ENCODE measurements at regions not wholly inside any gene's neighbourhood (a gene's known extent, or its start where the extent isn't known, plus 50 kb on each side); places are given as distances from the start of the nearest gene placed in this dataset.
"Not testable (repeated sequence)": the region's sequence is repeated elsewhere in the genome, so short reads cannot be mapped to it uniquely, and the experiment has no call there.

DNA sequence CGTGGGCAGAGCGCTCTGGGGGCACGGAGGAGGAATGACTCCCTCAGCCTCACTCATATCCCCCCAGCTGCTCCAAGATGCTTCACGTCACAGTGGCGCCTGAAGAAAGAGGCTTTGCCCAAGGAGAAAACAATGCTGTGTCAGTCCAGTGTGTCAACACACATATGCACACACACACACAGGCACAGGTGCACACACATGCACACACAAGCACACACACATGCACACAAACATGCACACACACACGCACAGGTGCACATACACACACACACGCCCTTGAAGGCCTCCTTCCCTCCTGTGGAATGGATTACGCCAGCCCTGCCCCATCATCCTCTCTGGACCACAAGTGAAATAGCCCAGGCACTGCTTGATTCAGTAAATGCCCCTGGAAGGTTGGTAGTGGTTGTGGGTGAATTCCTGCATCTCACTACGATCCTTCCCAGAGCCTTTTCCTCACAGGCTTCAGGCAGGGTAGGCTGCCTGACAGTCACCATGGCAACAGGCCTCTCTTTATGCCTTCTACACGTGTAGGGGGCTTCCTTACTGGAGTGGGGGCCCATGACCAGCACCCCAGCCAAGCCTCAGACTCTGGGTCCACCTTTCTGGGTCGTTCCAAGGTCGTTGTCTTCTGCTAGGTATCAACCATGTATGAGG, 371.5 kb upstream of the PODXL start:
- TF ChIP-seq, protein P1, sequence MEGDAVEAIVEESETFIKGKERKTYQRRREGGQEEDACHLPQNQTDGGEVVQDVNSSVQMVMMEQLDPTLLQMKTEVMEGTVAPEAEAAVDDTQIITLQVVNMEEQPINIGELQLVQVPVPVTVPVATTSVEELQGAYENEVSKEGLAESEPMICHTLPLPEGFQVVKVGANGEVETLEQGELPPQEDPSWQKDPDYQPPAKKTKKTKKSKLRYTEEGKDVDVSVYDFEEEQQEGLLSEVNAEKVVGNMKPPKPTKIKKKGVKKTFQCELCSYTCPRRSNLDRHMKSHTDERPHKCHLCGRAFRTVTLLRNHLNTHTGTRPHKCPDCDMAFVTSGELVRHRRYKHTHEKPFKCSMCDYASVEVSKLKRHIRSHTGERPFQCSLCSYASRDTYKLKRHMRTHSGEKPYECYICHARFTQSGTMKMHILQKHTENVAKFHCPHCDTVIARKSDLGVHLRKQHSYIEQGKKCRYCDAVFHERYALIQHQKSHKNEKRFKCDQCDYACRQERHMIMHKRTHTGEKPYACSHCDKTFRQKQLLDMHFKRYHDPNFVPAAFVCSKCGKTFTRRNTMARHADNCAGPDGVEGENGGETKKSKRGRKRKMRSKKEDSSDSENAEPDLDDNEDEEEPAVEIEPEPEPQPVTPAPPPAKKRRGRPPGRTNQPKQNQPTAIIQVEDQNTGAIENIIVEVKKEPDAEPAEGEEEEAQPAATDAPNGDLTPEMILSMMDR (IDR thresholded peaks at IDR 0.05; ENCODE audit: insufficient read depth, low read length, missing control alignments) = no peak
- no peak overlapping the region for H3K4me3 ChIP-seq (ENCODE audit: low read depth, low read length)
- DNase-seq (ENCODE audit: low read depth, low spot score) = no peak
- CTCF ChIA-PET = interaction anchor here (1.0 to 1.5 kb wide), 2 partner anchors 18 to 68 kb away, joined by 4 to 8 read pairs; no protein-coding TSS in a partner anchor
- POLR2A ChIA-PET = no interaction called here

DNA sequence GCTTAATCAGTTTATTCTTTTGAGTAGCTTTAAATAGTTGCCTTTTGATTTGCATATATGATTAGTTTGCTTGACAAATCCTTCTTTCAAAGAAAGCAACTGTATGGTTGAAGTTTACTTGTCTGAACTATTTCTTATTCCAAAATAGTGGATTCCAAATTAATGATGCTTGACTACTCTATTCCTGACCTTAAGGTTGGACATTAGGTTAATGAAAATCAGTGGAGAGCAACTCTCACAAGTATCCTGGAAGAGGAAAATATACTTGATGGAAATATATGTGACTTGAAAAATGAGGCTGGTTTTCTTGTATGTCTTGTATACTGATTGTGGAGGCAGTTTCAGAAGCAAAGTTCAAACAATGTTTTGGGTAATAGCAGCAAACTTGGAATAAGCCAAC, 369.2 kb upstream of the PODXL start:
- ChIA-PET CTCF (interaction anchor here (1.4 kb wide), 1 partner anchor 20 kb away, joined by 4 read pairs; no protein-coding TSS in a partner anchor), POLR2A (no interaction called here)
- TF ChIP-seq, protein P1 (IDR thresholded peaks at IDR 0.05; ENCODE audit: insufficient read depth, low read length, missing control alignments) = no peak
- no peak for DNase-seq (ENCODE audit: low read depth, low spot score)
- H3K4me3 ChIP-seq (ENCODE audit: low read depth, low read length) = no peak overlapping the region

DNA sequence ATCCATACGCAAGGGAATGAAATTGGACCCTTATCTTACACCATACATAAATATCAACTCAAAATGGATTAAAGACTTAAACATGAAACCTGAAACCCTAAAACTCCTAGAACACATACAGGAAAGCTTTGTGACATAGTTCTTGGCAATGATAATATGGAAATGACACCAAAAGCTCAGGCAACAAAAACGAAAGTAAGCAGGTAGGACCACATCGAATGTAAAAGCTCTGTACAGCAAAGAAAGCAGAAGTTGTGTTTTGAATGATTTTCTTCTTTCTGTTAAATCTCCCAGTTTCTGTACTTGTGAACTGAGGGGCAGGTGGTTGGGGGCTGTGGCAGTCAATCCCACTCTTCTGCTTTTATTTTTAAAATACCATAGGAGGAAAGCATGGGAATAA, 368.4 kb upstream of the PODXL start:
- ChIA-PET POLR2A (no interaction called here), CTCF (interaction anchor here (1.4 kb wide), 1 partner anchor 21 kb away, joined by 4 read pairs; no protein-coding TSS in a partner anchor)
- TF ChIP-seq, protein P1 (IDR thresholded peaks at IDR 0.05; ENCODE audit: insufficient read depth, low read length, missing control alignments) = no peak
- no peak for DNase-seq (ENCODE audit: low read depth, low spot score)
- no peak overlapping the region for H3K4me3 ChIP-seq (ENCODE audit: low read depth, low read length)

DNA sequence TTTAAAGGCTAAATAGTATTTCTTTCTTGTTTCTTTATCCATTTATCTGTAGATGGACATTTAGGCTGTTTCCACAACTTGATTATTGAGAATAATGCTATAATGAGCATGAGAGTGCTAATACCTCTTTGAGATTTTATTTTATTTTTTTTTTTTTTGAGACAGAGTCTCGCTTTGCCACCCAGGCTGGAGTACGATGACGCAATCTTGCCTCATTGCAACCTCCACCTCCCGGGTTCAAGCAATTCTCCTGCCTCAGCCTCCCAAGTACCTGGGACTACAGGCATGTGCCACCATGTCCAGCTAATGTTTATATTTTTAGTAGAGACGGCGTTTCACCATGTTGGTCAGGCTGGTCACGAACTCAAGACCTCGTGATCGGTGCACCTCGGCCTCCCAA, 366.5 kb upstream of the PODXL start:
- POLR2A ChIA-PET = not testable (repeated sequence)

DNA sequence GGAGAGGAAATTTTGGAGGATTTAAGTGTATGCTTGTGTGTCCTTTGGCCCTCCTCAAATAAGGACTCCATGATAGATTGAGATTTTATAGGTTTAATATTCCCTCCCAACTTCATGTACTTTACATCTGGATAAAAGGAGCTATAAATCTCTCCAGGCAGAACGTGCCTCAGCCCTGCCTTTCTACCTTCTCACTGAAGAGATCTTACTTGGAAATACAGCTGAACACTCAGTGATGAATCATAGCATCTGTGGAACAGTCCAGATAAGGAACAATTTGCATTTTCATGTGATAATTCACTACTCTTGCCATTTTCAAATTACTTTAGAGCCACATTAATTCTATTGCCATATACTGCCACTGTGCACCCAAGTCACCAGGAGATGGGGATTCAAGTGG, 364.6 kb upstream of the PODXL start:
- no peak for DNase-seq (ENCODE audit: low read depth, low spot score)
- TF ChIP-seq, protein P1 (IDR thresholded peaks at IDR 0.05; ENCODE audit: insufficient read depth, low read length, missing control alignments) = no peak
- no peak overlapping the region for H3K4me3 ChIP-seq (ENCODE audit: low read depth, low read length)
- CTCF ChIA-PET = interaction anchor here (0.8 to 3.4 kb wide), 5 partner anchors 11 to 62 kb away, joined by 3 to 18 read pairs (median 3); no protein-coding TSS in a partner anchor
- POLR2A ChIA-PET = interaction anchor here (1.0 kb wide), 1 partner anchor 24 kb away, joined by 4 read pairs; no protein-coding TSS in a partner anchor

More for the DNA sequence above, 366.5 kb upstream of the PODXL start:
- CTCF ChIA-PET; DNase-seq (ENCODE audit: low read depth, low spot score); H3K4me3 ChIP-seq (ENCODE audit: low read depth, low read length): not testable (repeated sequence)

DNA sequence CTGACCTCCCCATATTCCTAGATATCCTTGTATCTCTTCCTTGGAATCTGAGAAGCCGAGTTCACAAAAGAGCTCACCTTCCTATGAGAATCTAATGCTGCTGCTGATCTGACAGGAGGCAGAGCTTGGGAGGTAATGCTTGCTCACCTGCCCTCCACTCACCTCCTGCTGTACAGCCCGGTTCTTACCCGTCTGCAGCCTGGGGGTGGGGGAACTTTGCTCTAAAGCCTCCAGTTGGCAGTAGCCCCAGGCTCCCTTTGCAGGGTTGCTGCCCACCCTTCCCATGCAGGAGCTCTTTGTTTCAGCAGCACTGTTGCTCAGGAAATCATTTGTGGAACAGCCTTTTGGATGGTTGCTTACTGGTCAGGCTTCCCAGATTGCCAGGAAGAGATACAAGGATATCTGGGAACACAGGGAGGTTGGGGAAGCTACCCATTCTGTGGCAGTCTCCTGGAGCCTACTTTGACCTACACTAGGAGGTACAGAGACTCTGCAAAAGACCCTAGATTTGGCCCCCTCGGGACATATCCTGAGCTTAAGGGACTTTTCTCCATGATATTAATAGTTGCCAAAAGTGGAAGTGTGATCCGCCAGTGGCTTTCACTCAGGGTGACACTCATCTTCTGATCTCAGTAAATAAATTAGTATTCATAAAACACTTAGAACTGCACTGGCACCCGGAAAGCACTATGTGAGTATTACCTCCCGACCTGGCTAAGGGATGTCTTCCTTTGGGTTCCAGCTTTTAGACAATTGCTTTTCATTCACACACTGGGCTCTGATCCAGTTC, 363.7 kb upstream of the PODXL start:
- H3K4me3 ChIP-seq (ENCODE audit: low read depth, low read length) = no peak overlapping the region
- no peak for DNase-seq (ENCODE audit: low read depth, low spot score)
- TF ChIP-seq, protein P1 (IDR thresholded peaks at IDR 0.05; ENCODE audit: insufficient read depth, low read length, missing control alignments) = no peak
- POLR2A ChIA-PET = interaction anchor here (1.0 kb wide), 1 partner anchor 24 kb away, joined by 4 read pairs; no protein-coding TSS in a partner anchor
- CTCF ChIA-PET = interaction anchor here (0.8 to 3.4 kb wide), 3 partner anchors 10 to 61 kb away, joined by 3 to 18 read pairs (median 10); no protein-coding TSS in a partner anchor

Measured in AG04449 (cell line).